HCT116 (cell line): ENCODE measurements at regions not wholly inside any gene's neighbourhood (a gene's known extent, or its start where the extent isn't known, plus 50 kb on each side); places are given as distances from the start of the nearest gene placed in this dataset.

Experiments
- ATAC-seq: fragments of 200-7000 bp; cut with Tn5 transposase; 2 replicates; pipeline ENCODE4 v1.9.1; 2020; ENCODE audit warnings: mild to moderate bottlenecking, moderate library complexity
- BruUV-seq: library from RNA; stranded (reverse); fragments of 400-500 nt; replicated peaks from 2 replicates; lab custom pipeline; 2021; lab: Mats Ljungman, UMichigan
- CTCF ChIA-PET: fragments of 300-600 bp; sonication (Branson Sonifier 250); formaldehyde crosslinking; loops from one replicate; lab custom pipeline; 2021; ENCODE audit warnings: antibody characterized with exemption; lab: Charles Lee
- POLR2A ChIA-PET: fragments of 300-600, 350-600 bp; sonication (Branson Sonifier 250); formaldehyde crosslinking; loops from one replicate; lab custom pipeline; 2021; ENCODE audit warnings: antibody characterized with exemption; lab: Charles Lee
- RAD21 ChIA-PET, 2 experiments: fragments of 300-600 bp; sonication (Branson Sonifier 250); formaldehyde crosslinking; loops; one replicate each; lab custom pipeline; 2023; ENCODE audit warnings: low total read pairs in 2 of 2; ENCODE audit not compliant: uncharacterized antibody in 2 of 2, unreplicated experiment in 2 of 2, low non-redundant PET in 1 of 2; lab: Charles Lee
- DNase-seq: peaks from one replicate; pipeline ENCODE4 v3.0.0-alpha.2; 2010; ENCODE audit warnings: low read depth, low spot score
- H2AFZ ChIP-seq: fragments of 200-600 bp; shearing (Covaris generic), sonication (generic); 2 replicates; pipeline ENCODE4 v1.6.1; 2017; ENCODE audit warnings: low read depth, mixed run types, mixed read lengths, antibody characterized with exemption, low read length; ENCODE audit not compliant: poor library complexity, severe bottlenecking
- H3K27ac ChIP-seq: 2 replicates; pipeline ENCODE4 v1.5.1; 2012; ENCODE audit warnings: low read depth, low read length
- H3K27me3 ChIP-seq: fragments of 200-600 bp; sonication (generic); 2 replicates; pipeline ENCODE4 v1.6.1; 2016; ENCODE audit warnings: mixed run types, low read length, mixed read lengths; ENCODE audit not compliant: insufficient read depth
- H3K36me3 ChIP-seq, 2 experiments: fragments of 200-500 bp in 1 of 2; fragments of 200-600 bp in 1 of 2; sonication (Bioruptor generic) in 1 of 2; sonication (generic) in 1 of 2; 2 replicates each; pipeline versions ENCODE4 v1.5.1 to v1.6.1; 2014 to 2016; ENCODE audit warnings: low read length in 2 of 2, inconsistent platforms in 1 of 2, mixed read lengths in 1 of 2, mixed run types in 1 of 2; ENCODE audit not compliant: insufficient read depth in 2 of 2, control insufficient read depth in 1 of 2
- H3K4me1 ChIP-seq, 2 experiments: fragments of 200-600 bp in 1 of 2; sonication (generic) in 1 of 2; 2 replicates each; pipeline versions ENCODE4 v1.5.1 to v1.6.1; 2012 to 2017; ENCODE audit warnings: low read length in 2 of 2, inconsistent platforms in 1 of 2, mild to moderate bottlenecking in 1 of 2, mixed read lengths in 1 of 2, mixed run types in 1 of 2, moderate library complexity in 1 of 2; ENCODE audit not compliant: insufficient read depth in 2 of 2, control insufficient read depth in 1 of 2
- H3K4me2 ChIP-seq: fragments of 200-600 bp; sonication (generic); 2 replicates; pipeline ENCODE4 v1.6.1; 2017; ENCODE audit warnings: mixed run types, low read length, mixed read lengths
- H3K4me3 ChIP-seq, 2 experiments: fragments of 200-600 bp in 1 of 2; sonication (generic) in 1 of 2; replicated peaks in 1 of 2; 2 replicates each; pipeline ENCODE4 v1.5.1; 2011 to 2016; ENCODE audit warnings: low read length in 2 of 2, control low read depth in 1 of 2, low read depth in 1 of 2, mild to moderate bottlenecking in 1 of 2, mixed read lengths in 1 of 2, mixed run types in 1 of 2
- H3K79me2 ChIP-seq: fragments of 200-600 bp; sonication (generic); 2 replicates; pipeline ENCODE4 v1.6.1; 2017; ENCODE audit warnings: mild to moderate bottlenecking, mixed run types, low read length, moderate library complexity, mixed read lengths; ENCODE audit not compliant: insufficient read depth
- H3K9ac ChIP-seq: fragments of 200-600 bp; sonication (generic); 2 replicates; pipeline ENCODE4 v1.6.1; 2016; ENCODE audit warnings: low read length, mixed read lengths
- H3K9me2 ChIP-seq: fragments of 200-600 bp; sonication (generic), shearing (Covaris generic); 2 replicates; pipeline ENCODE4 v1.6.1; 2017; ENCODE audit warnings: mixed run types, mild to moderate bottlenecking, moderate library complexity; ENCODE audit not compliant: insufficient read depth
- H3K9me3 ChIP-seq, 2 experiments: fragments of 200-500 bp in 1 of 2; fragments of 200-600 bp in 1 of 2; sonication (Bioruptor generic) in 1 of 2; sonication (generic) in 1 of 2; 2 replicates each; pipeline ENCODE4 v1.6.1; 2014 to 2017; ENCODE audit warnings: low read length in 2 of 2, mixed read lengths in 2 of 2, inconsistent platforms in 1 of 2, low read depth in 1 of 2, mild to moderate bottlenecking in 1 of 2, mixed run types in 1 of 2, moderate library complexity in 1 of 2; ENCODE audit not compliant: control insufficient read depth in 1 of 2, insufficient read depth in 1 of 2
- H4K20me1 ChIP-seq: fragments of 200-600 bp; sonication (generic), shearing (Covaris generic); 2 replicates; pipeline ENCODE4 v1.6.1; 2017; ENCODE audit warnings: mixed run types, mild to moderate bottlenecking, moderate library complexity; ENCODE audit not compliant: insufficient read depth
- ELF1 ChIP-seq: IDR thresholded peaks from 2 replicates; pipeline ENCODE4 v1.6.1; 2012; ENCODE audit warnings: low read depth, borderline replicate concordance
- EZH2 ChIP-seq: fragments of 200-600 bp; sonication (generic); IDR thresholded peaks from 2 replicates; pipeline ENCODE4 v1.6.1; 2017; ENCODE audit warnings: antibody characterized with exemption, mixed run types
- FOSL1 ChIP-seq: IDR thresholded peaks from 2 replicates; pipeline ENCODE4 v1.6.1; 2012; ENCODE audit warnings: low read depth
- JUND ChIP-seq: IDR thresholded peaks from 2 replicates; pipeline ENCODE4 v1.6.1; 2012
- POLR2A ChIP-seq: IDR thresholded peaks from 2 replicates; pipeline ENCODE4 v1.7.0; 2011; ENCODE audit warnings: borderline replicate concordance; ENCODE audit not compliant: insufficient read depth, insufficient read length; ENCODE audit errors: extremely low read depth
- POLR2AphosphoS5 ChIP-seq: IDR thresholded peaks from 2 replicates; pipeline ENCODE4 v1.6.1; 2011; ENCODE audit warnings: mild to moderate bottlenecking, low read depth, low read length, moderate library complexity
- SIN3A ChIP-seq: IDR thresholded peaks from 2 replicates; pipeline ENCODE4 v1.6.1; 2012; ENCODE audit warnings: low read depth
- SP1 ChIP-seq: IDR thresholded peaks from 2 replicates; pipeline ENCODE4 v1.6.1; 2012; ENCODE audit warnings: low read depth
- YY1 ChIP-seq: IDR thresholded peaks from 2 replicates; pipeline ENCODE4 v1.6.1; 2011; ENCODE audit warnings: low read length, low read depth, moderate library complexity, mild to moderate bottlenecking; ENCODE audit not compliant: insufficient replicate concordance; ENCODE audit errors: extremely low read depth
- ZFX ChIP-seq: fragments of 450-650 bp; IDR thresholded peaks from 2 replicates; pipeline ENCODE4 v1.6.1; 2017
- ZNF274 ChIP-seq: fragments of 200-500 bp; sonication (Bioruptor generic); IDR thresholded peaks from 2 replicates; pipeline ENCODE4 v1.6.1; 2014; ENCODE audit warnings: mild to moderate bottlenecking, low read depth, low read length, inconsistent platforms
- intact Hi-C: fragments of 100-400 bp; cut with micrococcal nuclease; formaldehyde crosslinking; loops from 2 replicates; pipeline ENCODE4 v1.10.0; 2022
- TF ChIP-seq, protein P1 (sequence below): IDR thresholded peaks from 2 replicates; pipeline ENCODE4 v1.6.1; 2011; ENCODE audit warnings: mild to moderate bottlenecking, low read length, moderate library complexity; ENCODE audit not compliant: insufficient replicate concordance; ENCODE audit errors: extremely low read depth

DNA sequence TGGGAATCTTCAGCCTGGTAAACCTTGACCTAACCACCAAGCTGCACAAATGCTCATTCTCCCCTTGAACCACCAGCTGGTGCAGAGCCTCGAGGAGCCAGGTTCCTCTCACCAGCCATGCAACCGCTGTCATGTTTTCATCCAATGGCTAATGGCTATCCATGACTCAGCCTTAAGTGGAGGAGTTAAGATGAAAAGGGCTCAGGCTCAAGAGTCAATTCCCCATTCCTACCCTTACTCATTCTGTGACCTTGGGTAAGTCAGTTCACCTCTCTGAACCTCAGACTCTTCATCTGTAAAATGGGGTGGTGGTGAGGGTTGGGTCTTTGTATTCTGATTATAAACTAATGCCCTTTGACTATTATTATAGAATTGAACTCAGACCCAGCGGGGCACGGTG is 515.6 kb downstream of the SHQ1 start:
- ChIA-PET RAD21 (no interaction called here), CTCF (no interaction called here), POLR2A (no interaction called here)
- H3K79me2 ChIP-seq = no peaks in the 10 kb centered on the region
- no peaks in the 10 kb centered on the region for H3K9me3 ChIP-seq
- no peaks in the 10 kb centered on the region for H3K27me3 ChIP-seq
- peaks cover 0 to 6% of the 10 kb centered on the region in 2 experiments; a peak in 2 of 4 replicates for H3K4me1 ChIP-seq
- H3K36me3 ChIP-seq = no peaks in the 10 kb centered on the region
- no peak overlapping the region for H2AFZ ChIP-seq
- intact Hi-C loops = no loop called here
- no peaks in the 10 kb centered on the region for H3K9me2 ChIP-seq
- DNase-seq (no peak), ATAC-seq (no peak)
- H3K9ac ChIP-seq = no peak overlapping the region
- BruUV-seq = no TSS peak
- H3K4me3 ChIP-seq = no peak overlapping the region
- no peak overlapping the region for H3K4me2 ChIP-seq
- no peak overlapping the region for H3K27ac ChIP-seq
- TF ChIP-seq EZH2 (no peak), POLR2AphosphoS5 (no peak)
- H4K20me1 ChIP-seq = no peaks in the 10 kb centered on the region

GRCh38 chr3:72332036-72332435 is 516.2 kb downstream of the SHQ1 start:
- Histone ChIP-seq H3K9me2 (no peaks in the 10 kb centered on the region), H3K36me3 (no peaks in the 10 kb centered on the region), H4K20me1 (no peaks in the 10 kb centered on the region), H3K4me1 (peaks cover 0 to 4% of the 10 kb centered on the region in 2 experiments; a peak in 2 of 4 replicates), H3K4me2 (no peak overlapping the region), H3K4me3 (no peak overlapping the region), H3K9ac (no peak overlapping the region), H3K79me2 (no peaks in the 10 kb centered on the region), H3K27ac (no peak overlapping the region), H3K27me3 (no peaks in the 10 kb centered on the region), H2AFZ (no peak overlapping the region), H3K9me3 (no peaks in the 10 kb centered on the region)
- ChIA-PET RAD21 (no interaction called here), CTCF (no interaction called here), POLR2A (no interaction called here)
- DNase-seq = no peak
- no TSS peak for BruUV-seq
- TF ChIP-seq SIN3A = no peak
- TF ChIP-seq YY1 = no peak
- TF ChIP-seq ZFX = no peak
- TF ChIP-seq ZNF274 = no peak
- no peak for TF ChIP-seq SP1
- no peak for TF ChIP-seq JUND
- no peak for TF ChIP-seq POLR2A
- TF ChIP-seq FOSL1 = no peak
- TF ChIP-seq EZH2 = no peak
- no peak for TF ChIP-seq ELF1
- TF ChIP-seq, protein P1, sequence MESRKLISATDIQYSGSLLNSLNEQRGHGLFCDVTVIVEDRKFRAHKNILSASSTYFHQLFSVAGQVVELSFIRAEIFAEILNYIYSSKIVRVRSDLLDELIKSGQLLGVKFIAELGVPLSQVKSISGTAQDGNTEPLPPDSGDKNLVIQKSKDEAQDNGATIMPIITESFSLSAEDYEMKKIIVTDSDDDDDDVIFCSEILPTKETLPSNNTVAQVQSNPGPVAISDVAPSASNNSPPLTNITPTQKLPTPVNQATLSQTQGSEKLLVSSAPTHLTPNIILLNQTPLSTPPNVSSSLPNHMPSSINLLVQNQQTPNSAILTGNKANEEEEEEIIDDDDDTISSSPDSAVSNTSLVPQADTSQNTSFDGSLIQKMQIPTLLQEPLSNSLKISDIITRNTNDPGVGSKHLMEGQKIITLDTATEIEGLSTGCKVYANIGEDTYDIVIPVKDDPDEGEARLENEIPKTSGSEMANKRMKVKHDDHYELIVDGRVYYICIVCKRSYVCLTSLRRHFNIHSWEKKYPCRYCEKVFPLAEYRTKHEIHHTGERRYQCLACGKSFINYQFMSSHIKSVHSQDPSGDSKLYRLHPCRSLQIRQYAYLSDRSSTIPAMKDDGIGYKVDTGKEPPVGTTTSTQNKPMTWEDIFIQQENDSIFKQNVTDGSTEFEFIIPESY = no peak
- intact Hi-C loops = no loop called here
- no peak for ATAC-seq
